Mammary epithelial cell (primary cell): ENCODE measurements at regions not wholly inside any gene's neighbourhood (a gene's known extent, or its start where the extent isn't known, plus 50 kb on each side); places are given as distances from the start of the nearest gene placed in this dataset.

Experiments
- CTCF ChIP-seq, 2 donors: IDR thresholded peaks in 1 of 2; conservative IDR thresholded peaks in 1 of 2; 2 replicates each; pipeline ENCODE4 v1.5.1; 2011 to 2012; ENCODE audit warnings: inconsistent platforms in 2 of 2, low read length in 2 of 2, mild to moderate bottlenecking in 2 of 2, control low read depth in 1 of 2, low read depth in 1 of 2; ENCODE audit not compliant: insufficient read depth in 1 of 2; ENCODE audit errors: extremely low read depth in 1 of 2
- EZH2 ChIP-seq: IDR thresholded peaks from 2 replicates; pipeline ENCODE4 v1.6.1; 2012; ENCODE audit warnings: low read length, inconsistent platforms, borderline replicate concordance

GRCh38 chr3:158994386-158994785 is 192.5 kb downstream of the MFSD1 start:
- TF ChIP-seq CTCF (conservative IDR thresholded peaks at IDR 0.05 in 1 of 2, IDR thresholded peaks at IDR 0.05 in 1 of 2; ENCODE audit: extremely low read depth in 1 of 2, insufficient read depth in 1 of 2, low read depth in 1 of 2, low read length in 2 of 2) (no peak), EZH2 (no peak)
